ENCODE measurements at regions not wholly inside any gene's neighbourhood (a gene's known extent, or its start where the extent isn't known, plus 50 kb on each side); places are given as distances from the start of the nearest gene placed in this dataset.

- DNase-seq (ENCODE audit: low read depth in 4 of 6, low spot score in 6 of 6), result no peak
These were observed 225.2 kb downstream of the SEC23A start for GRCh38 chr14:38877744-38878388.

GRCh38 chr14:38874721-38875120 lies 228.3 kb downstream of the SEC23A start:
- no peak overlapping the region for H3K27ac ChIP-seq (ENCODE audit: low read depth, low read length)
- 100% methylated on average over 2 of the region's 2 CpGs for WGBS (ENCODE audit: insufficient coverage)
- no peaks in the 10 kb centered on the region for H3K36me3 ChIP-seq (ENCODE audit: control insufficient read depth, insufficient read depth, low read length)
- no peaks in the 10 kb centered on the region for H3K9me3 ChIP-seq (ENCODE audit: control insufficient read depth, insufficient read depth, low read length)
- H3K27me3 ChIP-seq (ENCODE audit: control insufficient read depth, insufficient read depth, low read length), result no peaks in the 10 kb centered on the region
- no peak overlapping the region for H3K4me3 ChIP-seq (ENCODE audit: low read depth, low read length)
- DNase-seq (ENCODE audit: low read depth in 4 of 6, low spot score in 6 of 6), result no peak
- H3K4me1 ChIP-seq (ENCODE audit: control insufficient read depth, insufficient read depth, low read length), result no peaks in the 10 kb centered on the region

More at GRCh38 chr14:38877744-38878388, 225.2 kb downstream of the SEC23A start:
- H3K4me3 ChIP-seq (ENCODE audit: low read depth, low read length), result no peak overlapping the region
- 85% methylated on average over 3 of the region's 3 CpGs for WGBS (ENCODE audit: insufficient coverage)
- H3K36me3 ChIP-seq (ENCODE audit: control insufficient read depth, insufficient read depth, low read length), result no peaks in the 10 kb centered on the region
- H3K9me3 ChIP-seq (ENCODE audit: control insufficient read depth, insufficient read depth, low read length), result no peaks in the 10 kb centered on the region
- no peaks in the 10 kb centered on the region for H3K4me1 ChIP-seq (ENCODE audit: control insufficient read depth, insufficient read depth, low read length)
- no peak overlapping the region for H3K27ac ChIP-seq (ENCODE audit: low read depth, low read length)
- H3K27me3 ChIP-seq (ENCODE audit: control insufficient read depth, insufficient read depth, low read length), result no peaks in the 10 kb centered on the region

GRCh38 chr14:38873941-38874612 lies 229.0 kb downstream of the SEC23A start:
- H3K27ac ChIP-seq (ENCODE audit: low read depth, low read length), result no peak overlapping the region
- H3K4me3 ChIP-seq (ENCODE audit: low read depth, low read length), result no peak overlapping the region
- no peaks in the 10 kb centered on the region for H3K27me3 ChIP-seq (ENCODE audit: control insufficient read depth, insufficient read depth, low read length)

GRCh38 chr14:38870296-38870836 lies 232.7 kb downstream of the SEC23A start:
- Histone ChIP-seq H3K27ac (ENCODE audit: low read depth, low read length) (no peak overlapping the region), H3K4me3 (ENCODE audit: low read depth, low read length) (no peak overlapping the region)
- DNase-seq (ENCODE audit: low read depth in 4 of 6, low spot score in 6 of 6), result peak in 1 of 6 donors; percentile 15

More at GRCh38 chr14:38873941-38874612, 229.0 kb downstream of the SEC23A start:
- WGBS (ENCODE audit: insufficient coverage), result 77% methylated on average over 3 of the region's 3 CpGs
- no peak for DNase-seq (ENCODE audit: low read depth in 4 of 6, low spot score in 6 of 6)
- Histone ChIP-seq H3K36me3 (ENCODE audit: control insufficient read depth, insufficient read depth, low read length) (no peaks in the 10 kb centered on the region), H3K9me3 (ENCODE audit: control insufficient read depth, insufficient read depth, low read length) (no peaks in the 10 kb centered on the region), H3K4me1 (ENCODE audit: control insufficient read depth, insufficient read depth, low read length) (no peaks in the 10 kb centered on the region)

GRCh38 chr14:38868399-38869290 lies 234.4 kb downstream of the SEC23A start:
- Histone ChIP-seq H3K36me3 (ENCODE audit: control insufficient read depth, insufficient read depth, low read length) (no peaks in the 10 kb centered on the region), H3K9me3 (ENCODE audit: control insufficient read depth, insufficient read depth, low read length) (no peaks in the 10 kb centered on the region), H3K4me3 (ENCODE audit: low read depth, low read length) (no peak overlapping the region), H3K4me1 (ENCODE audit: control insufficient read depth, insufficient read depth, low read length) (no peaks in the 10 kb centered on the region), H3K27ac (ENCODE audit: low read depth, low read length) (no peak overlapping the region), H3K27me3 (ENCODE audit: control insufficient read depth, insufficient read depth, low read length) (no peaks in the 10 kb centered on the region)
- WGBS (ENCODE audit: insufficient coverage), result 40% methylated on average over 1 of the region's 6 CpGs
- DNase-seq (ENCODE audit: low read depth in 4 of 6, low spot score in 6 of 6), result peak in 1 of 6 donors; percentile 44

More at GRCh38 chr14:38870296-38870836, 232.7 kb downstream of the SEC23A start:
- WGBS (ENCODE audit: insufficient coverage), result 83% methylated on average over 2 of the region's 3 CpGs
- Histone ChIP-seq H3K36me3 (ENCODE audit: control insufficient read depth, insufficient read depth, low read length) (no peaks in the 10 kb centered on the region), H3K27me3 (ENCODE audit: control insufficient read depth, insufficient read depth, low read length) (no peaks in the 10 kb centered on the region), H3K4me1 (ENCODE audit: control insufficient read depth, insufficient read depth, low read length) (no peaks in the 10 kb centered on the region), H3K9me3 (ENCODE audit: control insufficient read depth, insufficient read depth, low read length) (no peaks in the 10 kb centered on the region)

GRCh38 chr14:38867561-38868150 lies 235.4 kb downstream of the SEC23A start:
- no peaks in the 10 kb centered on the region for H3K4me1 ChIP-seq (ENCODE audit: control insufficient read depth, insufficient read depth, low read length)
- no peak overlapping the region for H3K4me3 ChIP-seq (ENCODE audit: low read depth, low read length)
- no peaks in the 10 kb centered on the region for H3K36me3 ChIP-seq (ENCODE audit: control insufficient read depth, insufficient read depth, low read length)
- H3K9me3 ChIP-seq (ENCODE audit: control insufficient read depth, insufficient read depth, low read length), result peaks cover 3% of the 10 kb centered on the region
- peak; percentile 69 to 97 (median 84) for DNase-seq (ENCODE audit: low read depth in 4 of 6, low spot score in 6 of 6)
- no peaks in the 10 kb centered on the region for H3K27me3 ChIP-seq (ENCODE audit: control insufficient read depth, insufficient read depth, low read length)
- WGBS (ENCODE audit: insufficient coverage), result 20% methylated on average over 1 of the region's 5 CpGs
- H3K27ac ChIP-seq (ENCODE audit: low read depth, low read length), result no peak overlapping the region

GRCh38 chr14:38866461-38866860 lies 236.6 kb downstream of the SEC23A start:
- H3K9me3 ChIP-seq (ENCODE audit: control insufficient read depth, insufficient read depth, low read length), result peaks cover 3% of the 10 kb centered on the region
- H3K27ac ChIP-seq (ENCODE audit: low read depth, low read length), result no peak overlapping the region

GRCh38 chr14:38862366-38862765 lies 240.7 kb downstream of the SEC23A start:
- Histone ChIP-seq H3K36me3 (ENCODE audit: control insufficient read depth, insufficient read depth, low read length) (no peaks in the 10 kb centered on the region), H3K4me1 (ENCODE audit: control insufficient read depth, insufficient read depth, low read length) (no peaks in the 10 kb centered on the region), H3K27ac (ENCODE audit: low read depth, low read length) (no peak overlapping the region), H3K9me3 (ENCODE audit: control insufficient read depth, insufficient read depth, low read length) (peaks cover 6% of the 10 kb centered on the region), H3K27me3 (ENCODE audit: control insufficient read depth, insufficient read depth, low read length) (no peaks in the 10 kb centered on the region), H3K4me3 (ENCODE audit: low read depth, low read length) (no peak overlapping the region)
- no peak for DNase-seq (ENCODE audit: low read depth in 4 of 6, low spot score in 6 of 6)
- WGBS (ENCODE audit: insufficient coverage), result 100% methylated on average over 1 of the region's 1 CpG

More at GRCh38 chr14:38866461-38866860, 236.6 kb downstream of the SEC23A start:
- H3K4me3 ChIP-seq (ENCODE audit: low read depth, low read length), result no peak overlapping the region
- DNase-seq (ENCODE audit: low read depth in 4 of 6, low spot score in 6 of 6), result peak in 1 of 6 donors; percentile 72
- H3K27me3 ChIP-seq (ENCODE audit: control insufficient read depth, insufficient read depth, low read length), result no peaks in the 10 kb centered on the region
- no peaks in the 10 kb centered on the region for H3K4me1 ChIP-seq (ENCODE audit: control insufficient read depth, insufficient read depth, low read length)
- WGBS (ENCODE audit: insufficient coverage), result 43% methylated on average over 1 of the region's 4 CpGs
- H3K36me3 ChIP-seq (ENCODE audit: control insufficient read depth, insufficient read depth, low read length), result no peaks in the 10 kb centered on the region

- Histone ChIP-seq H3K9me3 (ENCODE audit: control insufficient read depth, insufficient read depth, low read length) (peaks cover 6% of the 10 kb centered on the region), H3K27me3 (ENCODE audit: control insufficient read depth, insufficient read depth, low read length) (no peaks in the 10 kb centered on the region), H3K4me1 (ENCODE audit: control insufficient read depth, insufficient read depth, low read length) (no peaks in the 10 kb centered on the region), H3K4me3 (ENCODE audit: low read depth, low read length) (no peak overlapping the region), H3K36me3 (ENCODE audit: control insufficient read depth, insufficient read depth, low read length) (no peaks in the 10 kb centered on the region), H3K27ac (ENCODE audit: low read depth, low read length) (no peak overlapping the region)
- WGBS (ENCODE audit: insufficient coverage), result no CpG with 5 or more reads among the region's 1 CpG
- DNase-seq (ENCODE audit: low read depth in 4 of 6, low spot score in 6 of 6), result no peak
These were observed 242.5 kb downstream of the SEC23A start for GRCh38 chr14:38860530-38860929.

Measured in spinal cord (tissue), 9 donors.